BLaER1 treated with 17β-estradiol and CSF1 and Interleukin-3, amounts not matched to agents 10 nM and 100 nM (cell line): ENCODE measurements at regions not wholly inside any gene's neighbourhood (a gene's known extent, or its start where the extent isn't known, plus 50 kb on each side); places are given as distances from the start of the nearest gene placed in this dataset.
A peak's percentile ranks its signal among the peaks of the same experiment; 100 is the strongest.

ENCODE experiments used
- H3K27ac ChIP-seq, 11 experiments: shearing (Covaris generic); formaldehyde crosslinking; 2 replicates each; pipeline ENCODE4 v1.8.1; 2022
- H3K27me3 ChIP-seq, 11 experiments: shearing (Covaris generic); formaldehyde crosslinking; 2 replicates each; pipeline ENCODE4 v1.8.1; 2022
- H3K36me3 ChIP-seq, 11 experiments: shearing (Covaris generic); formaldehyde crosslinking; 2 replicates each; pipeline ENCODE4 v1.8.1; 2022
- H3K4me1 ChIP-seq, 10 experiments: shearing (Covaris generic); formaldehyde crosslinking; 2 replicates each; pipeline ENCODE4 v1.8.1; 2022
- H3K4me2 ChIP-seq, 11 experiments: shearing (Covaris generic); formaldehyde crosslinking; 2 replicates each; pipeline ENCODE4 v1.8.1; 2022
- H3K4me3 ChIP-seq, 10 experiments: shearing (Covaris generic); formaldehyde crosslinking; 2 replicates each; pipeline ENCODE4 v1.8.1; 2022
- H3K9ac ChIP-seq, 11 experiments: shearing (Covaris generic); formaldehyde crosslinking; 2 replicates each; pipeline ENCODE4 v1.8.1; 2022
- H3K9me3 ChIP-seq, 11 experiments: shearing (Covaris generic); formaldehyde crosslinking; replicated peaks in 1 of 11; 2 replicates each; pipeline ENCODE4 v1.8.1; 2022
- H4K20me1 ChIP-seq, 11 experiments: shearing (Covaris generic); formaldehyde crosslinking; 2 replicates each; pipeline ENCODE4 v1.8.1; 2022
- Cebpa-rat ChIP-seq, 11 experiments: shearing (Covaris generic); IDR thresholded peaks; 2 replicates each; pipeline ENCODE4 v1.8.1; 2022

DNA sequence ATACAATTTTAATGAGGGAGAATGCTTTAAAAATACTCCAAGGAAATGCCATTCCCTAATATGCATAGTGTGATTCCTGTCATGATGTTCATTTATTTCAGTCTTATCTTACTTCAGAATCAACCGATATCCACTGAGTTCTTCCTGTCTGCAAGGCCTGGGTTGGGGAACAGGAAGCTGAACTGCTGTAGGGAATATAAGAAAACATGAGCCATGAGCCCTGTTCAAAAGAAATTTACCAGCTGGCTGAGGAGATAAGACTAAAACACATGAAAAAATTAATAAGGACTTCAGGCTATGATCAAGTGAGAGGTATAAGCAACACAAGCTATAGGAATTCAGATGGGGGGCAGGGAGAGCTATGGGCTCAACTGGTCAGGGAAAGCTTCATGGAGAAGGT, 184.7 kb downstream of the PLPP4 start:
- Histone ChIP-seq H3K36me3 (no peaks in the 10 kb centered on the region), H3K4me2 (no peak overlapping the region), H3K27ac (no peak overlapping the region), H3K27me3 (no peaks in the 10 kb centered on the region), H3K9ac (no peak overlapping the region), H4K20me1 (no peaks in the 10 kb centered on the region), H3K4me3 (no peak overlapping the region), H3K4me1 (peaks cover 0 to 12% (median 0%) of the 10 kb centered on the region in 10 experiments; a peak in 3 of 20 replicates), H3K9me3 (no peaks in the 10 kb centered on the region)
- TF ChIP-seq Cebpa-rat (IDR thresholded peaks at IDR 0.05) = no peak

DNA sequence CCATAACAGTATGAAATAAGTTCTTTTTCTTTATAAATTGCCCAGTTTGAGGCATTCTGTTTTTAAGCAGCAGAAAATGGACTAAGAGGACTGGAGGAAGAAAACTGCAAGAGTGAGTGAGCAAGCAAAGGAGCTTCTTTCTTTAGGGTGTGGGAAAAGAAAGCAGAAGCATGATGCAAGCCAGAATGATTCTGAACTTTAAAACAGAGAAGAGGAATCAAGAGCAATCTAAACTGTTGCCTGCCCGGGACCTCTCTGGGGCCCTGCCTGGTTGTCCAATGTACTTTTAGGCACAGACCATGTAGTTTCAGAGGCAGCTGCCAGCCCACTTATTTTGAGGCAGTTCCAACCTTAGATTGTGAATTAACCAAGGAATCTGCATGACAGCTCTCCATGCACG, 186.3 kb downstream of the PLPP4 start:
- Histone ChIP-seq H3K27ac (no peak overlapping the region), H3K4me3 (no peak overlapping the region), H3K9me3 (no peaks in the 10 kb centered on the region), H3K27me3 (no peaks in the 10 kb centered on the region), H4K20me1 (no peaks in the 10 kb centered on the region), H3K4me1 (peaks cover 0 to 12% (median 0%) of the 10 kb centered on the region in 10 experiments; a peak in 3 of 20 replicates), H3K9ac (no peak overlapping the region), H3K4me2 (peak overlapping the region in 2 of 11 experiments; percentile 35; a peak in 3 of 22 replicates), H3K36me3 (no peaks in the 10 kb centered on the region)
- TF ChIP-seq Cebpa-rat (IDR thresholded peaks at IDR 0.05) = no peak

DNA sequence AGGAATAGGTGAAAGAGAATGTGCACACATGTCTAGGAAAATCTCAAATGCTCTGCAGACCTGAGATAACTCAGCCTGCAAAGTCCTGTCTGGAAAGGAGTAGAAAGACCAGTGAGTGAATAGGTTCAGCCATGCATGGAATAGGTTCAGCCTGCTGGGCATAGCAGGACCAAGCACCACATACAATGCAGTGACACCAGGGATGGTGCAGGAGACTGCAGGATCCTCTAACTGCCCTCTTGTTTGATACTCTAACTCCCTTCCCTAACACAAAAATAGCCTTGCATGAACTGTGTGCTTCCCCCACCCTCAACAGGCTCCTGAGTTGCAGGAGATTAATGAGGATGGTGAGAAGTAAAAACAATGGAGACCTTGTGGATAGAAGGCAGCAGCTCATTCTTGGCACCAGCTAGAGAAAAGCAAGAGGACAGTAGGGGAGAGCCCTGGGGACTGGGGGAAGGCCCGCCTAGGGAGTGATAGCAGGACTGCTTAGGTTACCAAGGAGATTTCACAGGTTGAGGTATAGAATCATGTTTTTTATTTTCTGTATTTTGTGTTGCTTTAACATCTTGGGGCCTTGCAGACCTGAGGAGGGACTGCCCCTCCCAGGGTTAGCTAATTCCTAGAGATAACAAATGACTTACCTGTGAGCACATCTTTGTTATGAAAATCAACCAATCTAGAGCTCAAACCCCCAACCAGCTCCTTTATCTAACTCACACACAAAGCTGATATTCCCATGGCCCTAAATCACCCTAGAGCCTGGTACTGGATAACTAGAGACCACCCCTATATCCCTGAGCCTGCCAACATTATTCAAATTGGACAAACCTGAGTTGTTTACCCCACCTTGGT, 187.8 kb downstream of the PLPP4 start:
- Histone ChIP-seq H3K4me2 (no peak overlapping the region), H4K20me1 (no peaks in the 10 kb centered on the region), H3K9ac (no peak overlapping the region), H3K4me1 (peaks cover 0 to 12% (median 0%) of the 10 kb centered on the region in 10 experiments; a peak in 3 of 20 replicates), H3K36me3 (no peaks in the 10 kb centered on the region), H3K27me3 (no peaks in the 10 kb centered on the region), H3K27ac (no peak overlapping the region), H3K4me3 (no peak overlapping the region), H3K9me3 (no peaks in the 10 kb centered on the region)
- TF ChIP-seq Cebpa-rat (IDR thresholded peaks at IDR 0.05) = no peak

DNA sequence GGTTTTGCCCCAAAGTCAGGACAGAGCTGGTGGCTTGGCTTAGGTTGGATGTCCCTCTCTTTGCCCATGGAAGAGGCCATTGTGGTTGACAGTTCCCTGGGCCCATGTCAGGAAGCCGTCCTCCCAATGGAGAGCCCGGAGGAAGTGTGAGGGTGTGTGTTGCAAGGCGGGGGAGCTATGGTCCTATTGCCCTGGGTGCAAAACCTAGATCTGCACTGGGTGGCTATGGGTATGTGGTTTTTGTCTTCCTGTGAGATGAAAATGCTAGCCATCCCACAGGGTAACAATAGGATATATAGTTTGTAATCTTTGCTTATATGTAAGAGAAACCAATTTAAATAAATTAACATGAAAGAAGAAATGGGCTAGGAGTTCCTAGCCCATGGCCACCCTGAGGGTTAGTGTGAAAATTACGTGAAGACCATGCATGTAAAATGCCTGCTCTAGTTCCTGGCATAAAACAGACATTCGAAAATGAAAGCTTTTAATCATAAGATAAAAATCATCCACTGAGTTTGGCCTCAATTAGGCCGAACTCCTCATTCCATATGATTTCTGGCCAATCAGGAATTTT, 189.2 kb downstream of the PLPP4 start:
- Histone ChIP-seq H3K4me3 (no peak overlapping the region), H3K4me1 (peaks cover 0 to 12% (median 0%) of the 10 kb centered on the region in 10 experiments; a peak in 3 of 20 replicates), H3K9ac (no peak overlapping the region), H3K36me3 (no peaks in the 10 kb centered on the region), H3K27ac (no peak overlapping the region), H3K27me3 (no peaks in the 10 kb centered on the region), H4K20me1 (no peaks in the 10 kb centered on the region), H3K9me3 (no peaks in the 10 kb centered on the region), H3K4me2 (no peak overlapping the region)
- TF ChIP-seq Cebpa-rat (IDR thresholded peaks at IDR 0.05) = no peak

DNA sequence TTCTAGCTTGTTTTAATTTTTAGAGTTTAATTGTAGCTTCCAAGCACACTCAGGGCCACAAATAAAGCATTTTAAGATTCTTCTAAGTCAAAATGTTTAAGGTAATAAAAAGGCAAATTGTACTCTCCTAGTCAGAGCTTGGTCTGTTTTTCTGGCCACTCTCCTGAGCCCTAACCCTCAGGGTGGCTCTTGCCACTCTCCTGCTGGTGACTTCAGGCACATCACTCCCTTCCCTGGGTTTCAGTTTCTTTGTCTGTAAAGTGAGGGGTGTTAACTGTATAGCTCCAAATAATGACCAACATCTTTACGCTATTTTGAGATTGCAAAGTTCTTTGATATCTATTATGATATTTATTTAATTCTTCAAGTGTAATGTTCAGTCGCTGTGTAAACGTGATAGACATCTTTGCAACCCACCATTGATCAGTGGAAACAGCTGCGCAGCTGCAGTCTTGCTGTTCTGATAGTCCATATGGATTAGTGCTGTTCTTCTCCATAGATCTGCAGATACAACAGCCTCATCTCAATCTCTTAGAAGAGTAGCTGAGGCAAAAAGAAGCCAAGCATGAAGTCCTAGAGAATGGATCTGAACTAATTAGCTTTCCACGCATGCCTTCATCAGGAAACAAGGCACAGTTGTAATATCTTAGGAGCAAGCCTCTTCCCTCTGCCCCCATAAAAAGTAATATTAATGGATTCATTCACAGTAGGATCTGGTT, 189.9 kb downstream of the PLPP4 start:
- H3K4me1 ChIP-seq = peaks cover 0 to 12% (median 0%) of the 10 kb centered on the region in 10 experiments; a peak in 3 of 20 replicates
- no peak overlapping the region for H3K9ac ChIP-seq
- H3K27ac ChIP-seq = no peak overlapping the region
- H3K4me2 ChIP-seq = no peak overlapping the region
- H4K20me1 ChIP-seq = no peaks in the 10 kb centered on the region
- no peaks in the 10 kb centered on the region for H3K9me3 ChIP-seq
- TF ChIP-seq Cebpa-rat (IDR thresholded peaks at IDR 0.05) = no peak
- H3K36me3 ChIP-seq = no peaks in the 10 kb centered on the region
- no peak overlapping the region for H3K4me3 ChIP-seq
- H3K27me3 ChIP-seq = no peaks in the 10 kb centered on the region

DNA sequence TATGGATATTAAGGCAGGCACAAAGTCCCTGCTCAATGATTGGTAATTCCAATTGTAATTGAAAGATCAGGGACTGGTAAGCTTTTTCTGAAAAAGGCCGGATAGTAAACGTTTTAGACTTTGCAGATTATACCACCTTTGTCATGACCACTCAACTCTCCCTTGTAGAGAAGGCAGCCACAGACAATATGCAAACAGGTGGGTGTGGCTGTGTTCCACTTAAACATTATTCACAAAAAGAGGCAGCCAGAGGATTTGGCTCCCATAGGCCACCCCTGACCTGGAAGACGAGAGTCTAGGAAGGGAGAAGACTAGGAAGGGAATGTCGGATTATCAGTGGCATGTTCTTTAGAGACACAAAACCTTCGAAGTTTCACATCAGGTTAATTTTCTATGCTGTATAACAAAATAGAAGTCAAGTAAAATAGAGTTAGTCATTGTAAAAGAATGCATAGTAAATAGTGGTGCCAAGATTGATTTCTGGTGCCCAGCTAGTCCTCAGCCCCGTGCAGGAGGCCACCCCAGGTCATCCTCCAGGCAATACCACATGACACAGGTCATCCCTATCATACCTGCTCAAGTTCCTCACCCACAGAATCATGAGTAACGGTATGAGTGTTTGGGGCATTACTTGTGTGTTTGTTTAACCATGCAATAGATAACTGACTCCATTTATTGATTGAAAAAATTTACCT, 193.8 kb downstream of the PLPP4 start:
- H3K4me1 ChIP-seq = no peaks in the 10 kb centered on the region
- H3K9ac ChIP-seq = no peak overlapping the region
- H3K27me3 ChIP-seq = no peaks in the 10 kb centered on the region
- no peaks in the 10 kb centered on the region for H4K20me1 ChIP-seq
- H3K4me3 ChIP-seq = no peak overlapping the region
- no peak overlapping the region for H3K27ac ChIP-seq
- no peaks in the 10 kb centered on the region for H3K36me3 ChIP-seq
- no peak for TF ChIP-seq Cebpa-rat (IDR thresholded peaks at IDR 0.05)
- H3K4me2 ChIP-seq = no peak overlapping the region
- no peaks in the 10 kb centered on the region for H3K9me3 ChIP-seq

DNA sequence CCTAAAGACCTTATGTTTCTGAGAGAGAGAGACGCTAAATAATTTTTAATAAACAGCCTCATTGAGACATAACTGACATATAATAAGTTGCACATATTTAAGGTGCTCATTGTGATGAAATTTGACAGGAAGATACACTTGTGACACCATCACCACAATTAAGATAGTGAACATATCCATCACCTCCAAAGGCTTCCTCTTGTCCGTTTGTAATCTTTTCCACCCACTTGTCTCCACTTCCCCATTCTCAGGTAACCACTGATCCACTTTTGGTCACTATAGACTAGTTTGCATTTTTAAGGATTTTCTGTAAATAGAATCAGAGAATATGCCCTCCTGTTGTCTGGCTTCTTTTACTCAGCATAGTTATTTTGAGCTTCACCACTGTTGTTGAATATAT, 195.1 kb upstream of the WDR11 start:
- Histone ChIP-seq H3K4me1 (no peaks in the 10 kb centered on the region), H3K4me3 (no peak overlapping the region), H3K36me3 (no peaks in the 10 kb centered on the region), H3K9ac (no peak overlapping the region), H3K9me3 (no peaks in the 10 kb centered on the region), H4K20me1 (no peaks in the 10 kb centered on the region), H3K27me3 (no peaks in the 10 kb centered on the region), H3K4me2 (no peak overlapping the region), H3K27ac (no peak overlapping the region)
- TF ChIP-seq Cebpa-rat (IDR thresholded peaks at IDR 0.05) = no peak

DNA sequence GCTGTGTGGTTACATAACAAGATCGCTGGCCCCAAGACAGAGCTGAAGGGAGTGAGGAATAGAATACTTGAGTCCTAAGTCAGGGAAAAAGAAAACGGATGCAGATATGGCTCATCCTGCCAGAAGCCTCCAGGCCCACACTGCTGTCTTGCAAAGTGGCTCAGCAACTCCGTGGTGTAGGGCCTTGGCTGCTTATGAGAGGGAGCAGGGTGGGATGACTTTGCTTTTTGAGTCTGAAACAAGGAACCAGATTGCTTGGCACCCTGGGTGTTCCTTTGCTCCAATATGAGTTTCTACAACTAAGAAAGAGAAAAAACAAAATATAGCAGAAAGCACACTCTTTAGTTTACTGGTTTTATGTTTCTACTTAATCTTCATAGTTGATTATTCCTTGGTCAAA, 193.8 kb upstream of the WDR11 start:
- H3K4me2 ChIP-seq = no peak overlapping the region
- no peaks in the 10 kb centered on the region for H3K9me3 ChIP-seq
- no peaks in the 10 kb centered on the region for H3K27me3 ChIP-seq
- H3K27ac ChIP-seq = no peak overlapping the region
- H3K4me1 ChIP-seq = no peaks in the 10 kb centered on the region
- no peak overlapping the region for H3K4me3 ChIP-seq
- no peaks in the 10 kb centered on the region for H3K36me3 ChIP-seq
- TF ChIP-seq Cebpa-rat (IDR thresholded peaks at IDR 0.05) = no peak
- H3K9ac ChIP-seq = no peak overlapping the region
- no peaks in the 10 kb centered on the region for H4K20me1 ChIP-seq
